ENCODE measurements at regions not wholly inside any gene's neighbourhood (a gene's known extent, or its start where the extent isn't known, plus 50 kb on each side); places are given as distances from the start of the nearest gene placed in this dataset.

- 96 to 98% (median 98%) methylated on average over 2 of the region's 2 CpGs for WGBS, 3 donors
- DNase-seq (no peak), ATAC-seq (no peak)
- H3K27me3 ChIP-seq (ENCODE audit: insufficient read depth in 3 of 3, low read length in 2 of 3) = no peaks in the 10 kb centered on the region
- intact Hi-C loops (cut with DNase I) = loop anchor here in 1 of 2 donors (10.0 kb wide), 1 partner anchor 82 kb away; no protein-coding TSS in a partner anchor
- no peak for TF ChIP-seq CTCF (IDR thresholded peaks at IDR 0.05)
- no peaks in the 10 kb centered on the region for H3K36me3 ChIP-seq (ENCODE audit: insufficient read depth in 1 of 2, low read depth in 1 of 2)
- no peaks in the 10 kb centered on the region for H3K4me1 ChIP-seq
- H3K27ac ChIP-seq = no peak overlapping the region
- H3K4me3 ChIP-seq = no peak overlapping the region
- peaks cover 14% of the 10 kb centered on the region for H3K9me3 ChIP-seq
Measured at GRCh38 chr5:135203019-135203418, 169.0 kb upstream of the PITX1 start.

- Histone ChIP-seq H3K36me3 (ENCODE audit: insufficient read depth in 1 of 2, low read depth in 1 of 2) (no peaks in the 10 kb centered on the region), H3K27ac (no peak overlapping the region), H3K9me3 (peaks cover 14% of the 10 kb centered on the region), H3K4me3 (no peak overlapping the region), H3K4me1 (no peaks in the 10 kb centered on the region), H3K27me3 (ENCODE audit: insufficient read depth in 3 of 3, low read length in 2 of 3) (no peaks in the 10 kb centered on the region)
- ATAC-seq (no peak), DNase-seq (no peak)
- TF ChIP-seq CTCF (IDR thresholded peaks at IDR 0.05) = no peak
- intact Hi-C loops (cut with DNase I) = loop anchor here (10.0 kb wide), 3 partner anchors 85 to 255 kb away; no protein-coding TSS in a partner anchor
- WGBS, 3 donors = 73 to 95% (median 86%) methylated on average over 1 of the region's 1 CpG
Measured at GRCh38 chr5:135199919-135200318, 165.9 kb upstream of the PITX1 start.

DNA sequence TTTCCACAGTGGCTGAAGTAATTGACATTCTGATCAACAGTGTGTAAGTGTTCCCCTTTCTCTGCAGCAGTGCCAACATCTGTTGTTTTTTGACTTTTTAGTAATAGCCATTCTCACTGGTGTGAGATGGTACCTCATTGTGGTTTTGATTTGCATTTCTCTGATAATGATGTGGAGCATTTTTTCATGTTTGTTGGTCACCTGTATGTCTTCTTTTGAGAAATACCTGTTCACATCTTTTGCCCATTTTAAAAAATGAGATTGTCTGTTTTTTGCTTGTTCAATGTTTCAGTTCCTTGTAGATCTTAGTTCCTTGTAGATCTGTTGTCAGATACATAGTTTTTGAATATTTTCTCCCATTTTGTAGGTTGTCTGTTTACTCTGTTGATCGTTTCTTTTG, 162.5 kb upstream of the PITX1 start:
- Histone ChIP-seq H3K4me3 (no peak overlapping the region), H3K27me3 (ENCODE audit: insufficient read depth in 3 of 3, low read length in 2 of 3) (no peaks in the 10 kb centered on the region), H3K9me3 (no peaks in the 10 kb centered on the region), H3K36me3 (ENCODE audit: insufficient read depth in 1 of 2, low read depth in 1 of 2) (no peaks in the 10 kb centered on the region), H3K27ac (no peak overlapping the region), H3K4me1 (peaks cover 3% of the 10 kb centered on the region)
- ATAC-seq (no peak), DNase-seq (no peak)
- WGBS, 3 donors = 49 to 94% (median 79%) methylated on average over 1 of the region's 1 CpG
- intact Hi-C loops (cut with DNase I) = loop anchor here (2.0 to 10.0 kb wide), 3 partner anchors 68 to 252 kb away; no protein-coding TSS in a partner anchor
- no peak for TF ChIP-seq CTCF (IDR thresholded peaks at IDR 0.05)

- 52 to 61% (median 55%) methylated on average over 3 of the region's 3 CpGs for WGBS, 3 donors
- H3K9me3 ChIP-seq = no peaks in the 10 kb centered on the region
- no peak overlapping the region for H3K4me3 ChIP-seq
- ATAC-seq (no peak), DNase-seq (no peak)
- H3K27ac ChIP-seq = no peak overlapping the region
- H3K36me3 ChIP-seq (ENCODE audit: insufficient read depth in 1 of 2, low read depth in 1 of 2) = no peaks in the 10 kb centered on the region
- H3K27me3 ChIP-seq (ENCODE audit: insufficient read depth in 3 of 3, low read length in 2 of 3) = no peaks in the 10 kb centered on the region
- no peak for TF ChIP-seq CTCF (IDR thresholded peaks at IDR 0.05)
- peaks cover 4% of the 10 kb centered on the region for H3K4me1 ChIP-seq
- intact Hi-C loops (cut with DNase I) = loop anchor here (10.0 kb wide), 2 partner anchors 180 to 250 kb away; no protein-coding TSS in a partner anchor
Measured at GRCh38 chr5:135195270-135195608, 161.2 kb upstream of the PITX1 start.

Measured in psoas muscle (tissue), 7 donors.